Stimulated activated CD8-positive, alpha-beta memory T cell treated with anti-CD3 and anti-CD28 coated beads, Interleukin-7, amount 100 ng/mL, for 48 hours (primary cell): ENCODE measurements at regions not wholly inside any gene's neighbourhood (a gene's known extent, or its start where the extent isn't known, plus 50 kb on each side); places are given as distances from the start of the nearest gene placed in this dataset.
"Not testable (repeated sequence)": the region's sequence is repeated elsewhere in the genome, so short reads cannot be mapped to it uniquely, and the experiment has no call there.

Source experiments
- DNase-seq, 2 donors: peaks; one replicate each; pipeline ENCODE4 v3.0.0-alpha.2; 2020; ENCODE audit warnings: low read depth in 1 of 2; ENCODE audit errors: extremely low read depth in 1 of 2

DNA sequence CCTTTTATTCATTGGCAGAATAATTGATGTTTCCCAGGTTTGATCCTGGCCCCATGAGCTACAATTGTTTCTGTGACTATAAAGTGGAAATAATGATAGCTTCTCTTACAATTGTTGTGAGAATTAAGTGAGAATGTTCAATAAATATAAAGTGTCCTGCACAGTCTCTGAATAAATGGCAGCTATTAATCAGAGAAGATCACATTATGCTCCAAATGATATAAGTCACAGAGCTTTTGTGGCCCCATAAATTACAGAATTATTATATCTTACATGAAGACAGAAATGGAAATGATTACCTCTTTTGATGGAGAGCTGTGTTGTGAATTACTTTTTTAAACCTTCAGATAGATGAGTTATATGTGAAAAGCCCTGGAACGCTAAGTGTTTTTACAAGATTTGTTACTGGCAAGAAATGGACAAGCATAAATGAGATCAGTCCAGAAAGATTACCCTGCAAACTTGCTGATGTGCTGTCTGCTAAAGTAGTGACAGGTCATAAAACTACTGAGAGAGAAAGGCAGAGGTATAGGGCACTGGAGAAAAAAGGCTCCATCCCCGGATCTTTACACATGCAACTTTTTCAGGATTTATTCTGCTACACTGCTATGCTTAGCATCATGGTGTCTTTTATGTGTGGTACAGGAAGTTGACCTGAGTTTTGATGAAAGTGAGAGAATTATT is 750.9 kb upstream of the GOT2 start:
- no peak for DNase-seq

- no peak for DNase-seq
These were observed 744.7 kb upstream of the GOT2 start for GRCh38 chr16:59478838-59479237.

DNA sequence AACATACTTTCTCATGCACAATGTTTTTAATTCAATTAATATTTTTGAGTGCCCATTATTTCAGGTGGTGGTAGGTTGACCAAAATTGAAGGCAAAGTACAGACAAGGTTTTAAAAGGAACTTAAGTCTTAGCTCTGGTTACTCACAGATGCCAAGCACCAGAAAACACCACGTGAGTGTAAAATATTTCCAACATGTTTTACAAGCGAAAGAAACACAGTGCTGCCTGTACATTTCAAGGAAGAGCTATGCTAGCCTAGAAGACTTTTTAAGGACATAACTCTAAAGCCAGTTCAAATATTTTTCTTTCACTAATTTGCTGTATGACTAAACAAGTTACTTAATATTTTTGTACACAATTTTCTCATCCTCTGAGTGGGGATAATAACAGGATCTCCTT is 736.4 kb upstream of the GOT2 start:
- no peak for DNase-seq

DNA sequence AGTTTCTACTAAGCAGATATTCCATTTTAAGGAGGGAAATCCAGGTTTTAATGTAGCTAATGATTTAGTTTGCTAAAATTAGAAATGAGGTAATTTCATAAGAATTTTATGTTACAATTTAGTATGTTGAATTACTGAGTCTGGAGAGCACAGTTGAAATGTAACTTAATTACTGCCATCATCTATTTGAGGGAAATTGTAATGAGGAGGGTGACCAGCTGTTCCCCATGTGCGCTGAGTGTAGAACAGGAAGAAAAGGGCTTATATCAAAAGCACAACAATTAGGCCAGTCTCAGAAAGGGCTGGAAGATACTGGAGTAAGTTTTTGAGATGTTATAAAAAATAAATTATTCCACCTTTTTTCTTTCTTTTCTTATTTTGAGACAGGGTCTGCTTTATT is 735.1 kb upstream of the GOT2 start:
- DNase-seq = no peak

DNA sequence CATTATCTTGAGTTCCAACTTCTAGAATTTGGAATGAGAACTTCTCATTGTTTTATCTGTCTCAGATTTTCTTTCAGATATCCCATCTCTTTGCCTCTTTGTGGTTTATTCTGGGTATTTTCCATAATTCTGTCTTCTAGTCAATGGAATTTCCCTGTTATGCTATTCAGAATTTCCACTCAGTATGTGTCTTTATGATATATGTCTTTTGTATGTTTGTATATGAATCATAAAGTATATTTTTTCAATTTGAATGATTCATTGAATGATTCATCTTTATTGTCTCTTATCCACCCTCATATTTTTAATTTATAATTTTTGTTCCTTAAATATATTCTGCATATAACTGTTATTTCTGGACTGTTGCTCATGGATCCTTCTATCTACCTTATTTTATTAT is 729.7 kb upstream of the GOT2 start:
- no peak for DNase-seq

GRCh38 chr16:59459806-59460205 is 725.7 kb upstream of the GOT2 start:
- no peak for DNase-seq

- DNase-seq = no peak
These were observed 721.4 kb upstream of the GOT2 start for GRCh38 chr16:59455497-59455896.

DNA sequence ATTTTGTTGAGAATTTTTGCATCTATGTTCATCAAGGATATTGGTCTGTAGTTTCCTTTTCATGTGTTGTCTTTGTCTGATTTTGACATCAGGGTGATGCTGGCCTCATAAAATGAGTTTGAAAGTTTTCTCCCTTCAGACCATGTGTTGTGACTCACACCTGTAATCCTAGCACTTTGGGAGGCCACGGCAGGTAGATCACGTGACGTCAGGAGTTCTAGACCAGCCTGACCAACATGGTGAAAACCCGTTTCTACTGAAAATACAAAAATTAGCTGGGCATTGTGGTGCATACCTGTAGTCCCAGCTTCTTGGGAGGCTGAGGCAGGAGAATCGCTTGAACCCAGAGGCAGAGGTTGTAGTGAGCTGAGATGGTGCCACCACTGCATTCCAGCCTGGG is 716.4 kb upstream of the GOT2 start:
- DNase-seq = not testable (repeated sequence)

DNA sequence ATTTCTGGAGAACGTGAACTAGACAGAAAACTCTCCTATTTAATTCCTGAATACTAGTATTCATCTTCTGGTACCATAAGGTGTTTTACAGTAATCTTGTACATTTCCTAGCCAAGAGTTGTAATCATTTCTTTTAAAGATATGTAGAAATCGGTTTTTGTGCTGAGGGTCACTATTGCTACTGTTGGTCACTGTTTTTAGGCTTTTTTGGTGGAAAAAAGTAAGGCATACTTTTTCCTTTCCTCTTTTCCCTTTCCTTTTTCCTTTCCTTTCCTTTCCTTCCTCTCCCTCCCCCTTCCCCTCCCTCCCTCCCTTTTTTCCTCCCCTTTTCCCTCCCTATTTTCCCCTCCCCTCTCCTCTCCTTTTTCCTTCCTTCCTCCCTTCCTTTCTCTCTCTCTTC is 706.4 kb upstream of the GOT2 start:
- no peak for DNase-seq

DNA sequence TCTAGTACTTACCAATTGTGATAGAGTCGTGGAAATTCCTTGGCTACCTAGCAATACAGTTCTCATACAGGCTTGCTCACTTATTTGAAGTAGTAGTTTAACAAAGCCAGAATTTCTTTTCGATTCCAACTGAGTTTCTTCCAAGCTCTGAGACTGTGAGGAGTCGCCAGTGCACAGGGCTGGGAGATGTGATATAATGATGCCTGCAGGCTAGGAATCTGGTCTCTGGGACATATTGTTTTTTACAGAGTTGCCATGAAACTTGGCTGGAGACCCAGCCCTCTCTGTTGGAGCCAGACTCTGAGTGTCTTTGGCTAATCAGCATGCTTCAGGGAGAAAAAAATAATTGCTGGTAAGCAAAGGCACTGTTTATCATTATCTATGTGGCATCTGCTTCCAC is 698.8 kb upstream of the GOT2 start:
- DNase-seq = no peak

DNA sequence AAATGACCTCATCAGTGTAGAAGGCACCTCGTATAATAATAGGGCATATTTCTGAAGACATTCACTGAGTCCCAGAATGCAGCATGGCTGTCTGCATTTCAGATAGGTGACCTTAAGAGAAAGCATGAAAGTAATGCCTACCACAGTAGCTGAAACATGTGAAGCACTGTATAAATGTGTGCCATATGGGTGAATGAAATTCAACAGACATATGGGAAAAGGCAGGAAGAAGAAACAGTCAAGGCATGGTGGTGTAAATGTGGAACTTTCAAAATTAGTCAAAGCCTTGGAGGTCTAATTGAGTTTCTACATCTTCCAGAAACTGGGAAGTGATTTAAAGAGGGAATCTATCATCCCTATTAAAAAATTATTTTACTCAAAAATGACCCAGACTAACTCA is 698.2 kb upstream of the GOT2 start:
- no peak for DNase-seq

DNA sequence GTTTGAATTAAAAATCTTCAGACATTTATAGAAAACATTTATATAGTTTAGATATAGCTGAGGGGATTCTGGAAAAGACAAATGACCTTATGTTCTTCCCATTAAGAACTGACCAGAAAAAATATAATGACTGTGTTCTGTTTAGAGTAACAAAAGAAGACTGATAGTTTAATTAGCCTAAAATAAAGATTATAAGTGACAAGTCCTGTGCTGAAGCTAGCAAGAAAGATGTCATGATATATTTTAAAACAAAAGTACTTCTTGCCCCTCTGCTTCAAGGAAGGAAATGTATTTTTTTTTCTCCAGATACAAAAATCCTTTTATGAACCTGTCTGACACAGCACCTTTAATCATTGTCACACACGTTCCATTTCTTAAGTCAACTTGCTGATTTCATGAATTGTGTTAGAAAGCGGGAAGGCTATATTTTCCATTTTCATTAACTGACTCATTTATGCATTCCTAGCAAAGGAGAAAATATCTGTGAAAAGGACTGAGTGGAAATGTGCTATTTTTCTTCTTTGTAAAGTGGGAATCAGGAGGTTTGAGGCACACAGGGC is 690.7 kb upstream of the GOT2 start:
- no peak for DNase-seq

- no peak for DNase-seq
These were observed 678.1 kb upstream of the GOT2 start for GRCh38 chr16:59411961-59412841.

GRCh38 chr16:59410451-59410850 is 676.3 kb upstream of the GOT2 start:
- DNase-seq = no peak

- no peak for DNase-seq
These were observed 671.7 kb upstream of the GOT2 start for GRCh38 chr16:59405802-59406201.

- no peak for DNase-seq
These were observed 670.4 kb upstream of the GOT2 start for GRCh38 chr16:59404509-59404908.

GRCh38 chr16:59400830-59401229 is 666.7 kb upstream of the GOT2 start:
- no peak for DNase-seq

GRCh38 chr16:59397638-59398037 is 663.5 kb upstream of the GOT2 start:
- no peak for DNase-seq

GRCh38 chr16:59394526-59394925 is 660.4 kb upstream of the GOT2 start:
- no peak for DNase-seq

DNA sequence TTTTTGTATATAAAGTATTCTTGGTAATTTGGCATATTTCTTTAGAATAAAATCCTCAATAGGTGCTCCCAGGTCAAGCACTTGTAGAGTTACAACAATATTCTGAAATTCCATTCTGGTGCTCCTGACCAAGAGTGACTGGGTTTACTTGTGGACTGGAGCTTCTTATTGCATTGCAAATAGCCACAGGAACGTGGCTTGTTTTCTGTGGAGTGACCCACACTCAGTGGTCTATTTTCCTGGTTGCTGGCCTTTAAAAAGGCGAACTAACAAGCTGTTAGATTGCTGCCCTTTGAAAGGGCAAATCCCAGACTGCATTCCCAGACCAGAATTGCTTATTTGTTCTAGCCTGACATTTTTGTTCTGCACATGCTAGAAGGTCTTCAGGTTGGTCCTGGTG is 658.8 kb upstream of the GOT2 start:
- DNase-seq = no peak

DNA sequence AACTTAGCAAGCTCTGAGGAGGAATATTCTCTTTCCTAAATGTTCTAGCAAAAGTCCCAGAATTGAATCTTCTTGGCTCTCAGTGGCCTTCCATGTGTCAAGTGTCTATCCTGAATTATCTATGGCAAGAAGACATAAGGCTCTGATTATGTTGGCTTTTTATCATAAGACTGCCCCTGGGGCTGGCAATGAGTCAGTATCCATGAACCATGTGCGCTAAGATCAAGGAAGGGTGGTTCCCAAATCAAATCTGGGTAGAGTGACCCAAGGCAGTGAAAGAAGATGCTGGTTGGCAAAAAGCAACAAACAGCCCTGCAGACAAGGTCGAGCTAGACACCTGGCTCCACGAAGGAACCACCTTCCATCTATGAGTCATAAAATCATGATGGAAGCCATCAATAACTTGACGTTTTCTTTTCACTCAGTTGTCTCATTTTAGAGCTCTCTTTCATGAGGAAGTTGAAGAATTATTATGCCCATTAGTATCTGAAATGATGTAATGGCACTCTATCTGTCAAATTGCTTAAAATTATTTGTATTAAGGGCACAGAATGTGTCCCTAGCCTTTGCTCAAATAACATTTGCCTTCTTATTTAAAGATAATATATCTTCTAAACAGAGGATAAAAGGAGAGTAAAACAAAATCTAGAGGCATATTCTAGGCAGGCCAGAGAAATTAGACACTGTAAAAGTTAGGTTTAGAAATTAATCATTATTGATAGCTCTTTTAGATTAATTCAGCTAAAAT is 657.7 kb upstream of the GOT2 start:
- DNase-seq = no peak
